ENCODE measurements at regions not wholly inside any gene's neighbourhood (a gene's known extent, or its start where the extent isn't known, plus 50 kb on each side); places are given as distances from the start of the nearest gene placed in this dataset.

DNA sequence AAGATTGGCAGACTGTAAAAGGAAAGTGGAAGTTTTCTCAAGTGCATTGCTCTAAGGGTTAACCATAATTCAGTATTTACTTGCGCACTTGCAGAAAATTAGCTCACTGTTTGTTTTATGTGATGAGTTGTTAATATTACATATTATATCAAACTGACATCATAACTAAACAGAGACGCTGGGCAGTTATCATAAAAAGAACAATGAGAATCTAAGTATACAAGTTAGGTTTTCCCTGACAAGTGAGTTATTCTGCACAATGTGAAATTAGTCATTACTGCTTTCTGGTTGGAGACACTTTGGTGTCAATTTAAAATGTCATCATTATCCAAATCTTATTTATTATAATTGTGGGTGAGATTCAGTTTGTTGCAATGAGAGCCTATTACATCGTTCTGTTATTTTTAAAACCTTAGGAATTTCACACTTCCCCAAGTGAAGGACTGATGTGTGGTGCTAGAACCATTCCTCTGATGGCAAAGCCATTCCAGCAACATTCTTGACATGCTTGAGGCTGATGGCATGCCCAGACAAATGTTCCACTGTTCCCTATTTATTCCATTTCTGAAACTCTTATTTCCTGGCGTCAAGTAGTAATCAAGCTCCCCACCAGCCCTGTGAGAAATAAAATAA lies 90.1 kb upstream of the FLRT2 start:
- intact Hi-C loops (cut with micrococcal nuclease; ENCODE audit: unreplicated experiment) (no loop called here), in situ Hi-C loops (cut with HindIII; ENCODE audit: low pct_unique_long_range_greater_than_20kb, low sequenced_read_pairs) (no loop called here)
- ChIA-PET POLR2A (no interaction called here), CTCF (no interaction called here)
- ATAC-seq (no peak), DNase-seq (ENCODE audit: low read depth, low spot score) (no peak)
- no peak overlapping the region for H3K4me3 ChIP-seq (ENCODE audit: low read depth in 2 of 2, low read length in 2 of 2)
- BruUV-seq (replicated peaks) = no TSS peak
- H3K27me3 ChIP-seq (ENCODE audit: control insufficient read depth, insufficient read depth, low read length) = no peaks in the 10 kb centered on the region
- H3K4me1 ChIP-seq (ENCODE audit: control insufficient read depth, insufficient read depth, low read length) = no peaks in the 10 kb centered on the region
- no peak overlapping the region for H3K27ac ChIP-seq (ENCODE audit: low read length)
- TF ChIP-seq SIN3A (IDR thresholded peaks at IDR 0.05; ENCODE audit: borderline replicate concordance, insufficient read depth, low read depth, low read length) = no peak
- no peaks in the 10 kb centered on the region for H3K9me3 ChIP-seq (ENCODE audit: control insufficient read depth, insufficient read depth, low read depth, low read length)
- H3K36me3 ChIP-seq (ENCODE audit: control insufficient read depth, insufficient read depth, low read length) = no peaks in the 10 kb centered on the region

DNA sequence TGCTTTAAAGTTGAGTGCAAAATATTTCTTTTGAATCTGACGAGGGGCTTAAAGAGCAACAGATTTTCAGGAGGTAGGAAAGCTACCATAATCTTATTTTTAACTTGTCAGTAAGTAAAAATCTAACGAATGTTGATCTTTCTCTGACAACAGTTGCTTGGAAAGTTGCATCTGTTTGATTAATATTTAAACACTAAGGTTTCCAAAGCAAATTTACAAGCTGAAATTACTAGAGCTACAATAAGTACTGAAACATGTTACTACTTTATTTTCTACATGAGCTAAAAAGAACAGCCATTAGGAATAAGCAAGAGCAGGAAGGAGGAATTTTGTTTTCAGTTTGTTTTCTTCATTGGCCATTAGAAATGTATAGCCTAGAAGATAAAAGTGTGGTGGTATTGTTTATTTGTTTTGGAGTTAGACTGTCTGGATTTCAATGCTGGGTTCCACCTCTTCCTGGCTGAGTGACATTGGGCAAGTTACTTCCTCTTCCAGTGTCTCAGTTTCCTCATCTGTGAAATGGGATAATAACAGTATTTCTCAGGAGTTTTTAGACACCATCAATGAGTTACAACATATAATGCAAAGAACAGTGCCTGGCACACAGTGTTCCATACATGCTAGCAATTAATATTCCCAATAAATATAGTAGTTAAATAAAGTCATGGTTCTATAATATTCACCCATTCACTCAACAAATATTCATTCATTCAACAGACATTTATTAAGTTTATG lies 87.9 kb upstream of the FLRT2 start:
- in situ Hi-C loops (cut with HindIII; ENCODE audit: low pct_unique_long_range_greater_than_20kb, low sequenced_read_pairs) (no loop called here), intact Hi-C loops (cut with micrococcal nuclease; ENCODE audit: unreplicated experiment) (no loop called here)
- Histone ChIP-seq H3K36me3 (ENCODE audit: control insufficient read depth, insufficient read depth, low read length) (no peaks in the 10 kb centered on the region), H3K27ac (ENCODE audit: low read length) (no peak overlapping the region), H3K27me3 (ENCODE audit: control insufficient read depth, insufficient read depth, low read length) (no peaks in the 10 kb centered on the region), H3K9me3 (ENCODE audit: control insufficient read depth, insufficient read depth, low read depth, low read length) (no peaks in the 10 kb centered on the region), H3K4me3 (ENCODE audit: low read depth in 2 of 2, low read length in 2 of 2) (no peak overlapping the region), H3K4me1 (ENCODE audit: control insufficient read depth, insufficient read depth, low read length) (no peaks in the 10 kb centered on the region)
- TF ChIP-seq REST (IDR thresholded peaks at IDR 0.05; ENCODE audit: insufficient read depth in 1 of 2, low read depth in 2 of 2, low read length in 1 of 2) (no peak), TCF7L2 (IDR thresholded peaks at IDR 0.05; ENCODE audit: low read depth, low read length) (no peak), POLR2AphosphoS5 (IDR thresholded peaks at IDR 0.05; ENCODE audit: low read depth, low read length) (no peak), SIN3A (IDR thresholded peaks at IDR 0.05; ENCODE audit: borderline replicate concordance, insufficient read depth, low read depth, low read length) (no peak)
- TF ChIP-seq, protein P1, sequence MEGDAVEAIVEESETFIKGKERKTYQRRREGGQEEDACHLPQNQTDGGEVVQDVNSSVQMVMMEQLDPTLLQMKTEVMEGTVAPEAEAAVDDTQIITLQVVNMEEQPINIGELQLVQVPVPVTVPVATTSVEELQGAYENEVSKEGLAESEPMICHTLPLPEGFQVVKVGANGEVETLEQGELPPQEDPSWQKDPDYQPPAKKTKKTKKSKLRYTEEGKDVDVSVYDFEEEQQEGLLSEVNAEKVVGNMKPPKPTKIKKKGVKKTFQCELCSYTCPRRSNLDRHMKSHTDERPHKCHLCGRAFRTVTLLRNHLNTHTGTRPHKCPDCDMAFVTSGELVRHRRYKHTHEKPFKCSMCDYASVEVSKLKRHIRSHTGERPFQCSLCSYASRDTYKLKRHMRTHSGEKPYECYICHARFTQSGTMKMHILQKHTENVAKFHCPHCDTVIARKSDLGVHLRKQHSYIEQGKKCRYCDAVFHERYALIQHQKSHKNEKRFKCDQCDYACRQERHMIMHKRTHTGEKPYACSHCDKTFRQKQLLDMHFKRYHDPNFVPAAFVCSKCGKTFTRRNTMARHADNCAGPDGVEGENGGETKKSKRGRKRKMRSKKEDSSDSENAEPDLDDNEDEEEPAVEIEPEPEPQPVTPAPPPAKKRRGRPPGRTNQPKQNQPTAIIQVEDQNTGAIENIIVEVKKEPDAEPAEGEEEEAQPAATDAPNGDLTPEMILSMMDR (IDR thresholded peaks at IDR 0.05) = no peak
- ATAC-seq = no peak
- ChIA-PET POLR2A (no interaction called here), CTCF (no interaction called here)
- no TSS peak for BruUV-seq (replicated peaks)
- DNase-seq (ENCODE audit: low read depth, low spot score) = no peak

GRCh38 chr14:85442996-85443395 lies 86.9 kb upstream of the FLRT2 start:
- POLR2A ChIA-PET = no interaction called here
- ATAC-seq (no peak), DNase-seq (ENCODE audit: low read depth, low spot score) (no peak)
- no peaks in the 10 kb centered on the region for H3K4me1 ChIP-seq (ENCODE audit: control insufficient read depth, insufficient read depth, low read length)
- no peak overlapping the region for H3K27ac ChIP-seq (ENCODE audit: low read length)
- TF ChIP-seq TCF7L2 (IDR thresholded peaks at IDR 0.05; ENCODE audit: low read depth, low read length) = no peak
- no peak for TF ChIP-seq REST (IDR thresholded peaks at IDR 0.05; ENCODE audit: insufficient read depth in 1 of 2, low read depth in 2 of 2, low read length in 1 of 2)
- no peak for TF ChIP-seq POLR2AphosphoS5 (IDR thresholded peaks at IDR 0.05; ENCODE audit: low read depth, low read length)
- no peak for TF ChIP-seq SIN3A (IDR thresholded peaks at IDR 0.05; ENCODE audit: borderline replicate concordance, insufficient read depth, low read depth, low read length)
- TF ChIP-seq, protein P1 (IDR thresholded peaks at IDR 0.05) = no peak
- no peak overlapping the region for H3K4me3 ChIP-seq (ENCODE audit: low read depth in 2 of 2, low read length in 2 of 2)
- no TSS peak for BruUV-seq (replicated peaks)
- intact Hi-C loops (cut with micrococcal nuclease; ENCODE audit: unreplicated experiment) = no loop called here
- H3K27me3 ChIP-seq (ENCODE audit: control insufficient read depth, insufficient read depth, low read length) = no peaks in the 10 kb centered on the region
- in situ Hi-C loops (cut with HindIII; ENCODE audit: low pct_unique_long_range_greater_than_20kb, low sequenced_read_pairs) = no loop called here
- no peaks in the 10 kb centered on the region for H3K9me3 ChIP-seq (ENCODE audit: control insufficient read depth, insufficient read depth, low read depth, low read length)
- CTCF ChIA-PET = no interaction called here
- H3K36me3 ChIP-seq (ENCODE audit: control insufficient read depth, insufficient read depth, low read length) = no peaks in the 10 kb centered on the region
